ENCODE measurements at regions not wholly inside any gene's neighbourhood (a gene's known extent, or its start where the extent isn't known, plus 50 kb on each side); places are given as distances from the start of the nearest gene placed in this dataset.

DNA sequence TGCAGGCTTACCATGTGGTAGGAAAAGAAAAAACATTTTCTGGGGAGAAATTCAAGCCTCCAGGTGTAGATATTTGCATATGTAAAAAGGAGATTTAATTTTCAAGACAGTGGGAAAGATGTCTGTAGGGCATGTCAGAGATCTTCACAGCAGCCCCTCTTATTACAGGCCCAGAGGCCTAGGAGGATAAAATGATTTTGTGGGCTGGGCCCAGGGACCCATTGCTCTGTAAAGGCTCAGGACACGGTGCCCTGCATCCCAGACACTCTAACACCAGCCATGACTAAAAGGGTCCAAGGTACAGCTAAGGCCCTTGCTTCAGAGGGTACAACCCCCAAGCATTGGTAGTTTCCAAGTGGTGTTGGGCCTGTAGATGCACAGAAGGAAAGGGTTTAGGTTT lies 680.1 kb downstream of the IGSF11 start:
- intact Hi-C loops (cut with micrococcal nuclease) = no loop called here

DNA sequence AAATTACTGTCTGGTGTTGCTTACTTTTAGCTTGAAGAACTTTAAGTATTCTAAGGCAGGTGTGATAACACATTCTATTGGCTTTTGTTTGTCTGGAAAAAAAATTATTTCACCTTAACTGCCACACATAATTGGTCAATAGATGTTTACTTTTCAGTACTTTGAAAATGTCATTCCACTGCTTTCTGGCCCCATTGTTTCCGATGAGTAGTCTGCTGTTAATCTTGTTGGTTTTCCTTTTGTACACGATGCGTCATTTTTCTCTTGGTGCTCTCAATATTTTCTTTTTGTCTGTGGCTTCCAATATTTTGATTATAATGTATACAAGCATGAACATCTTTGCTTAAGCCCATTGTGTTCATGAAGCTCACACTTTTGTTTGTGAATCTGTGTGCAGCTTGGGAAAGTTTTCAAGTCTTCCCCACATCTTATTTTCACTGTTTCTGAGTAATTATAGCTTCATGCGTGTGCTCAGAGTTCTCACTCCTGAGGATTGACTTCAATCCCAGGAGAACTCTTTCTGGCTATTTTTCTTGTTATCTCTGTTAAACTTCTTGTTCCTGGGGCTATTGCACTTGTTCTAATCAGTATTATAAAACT lies 664.7 kb downstream of the IGSF11 start:
- intact Hi-C loops (cut with micrococcal nuclease) = no loop called here

DNA sequence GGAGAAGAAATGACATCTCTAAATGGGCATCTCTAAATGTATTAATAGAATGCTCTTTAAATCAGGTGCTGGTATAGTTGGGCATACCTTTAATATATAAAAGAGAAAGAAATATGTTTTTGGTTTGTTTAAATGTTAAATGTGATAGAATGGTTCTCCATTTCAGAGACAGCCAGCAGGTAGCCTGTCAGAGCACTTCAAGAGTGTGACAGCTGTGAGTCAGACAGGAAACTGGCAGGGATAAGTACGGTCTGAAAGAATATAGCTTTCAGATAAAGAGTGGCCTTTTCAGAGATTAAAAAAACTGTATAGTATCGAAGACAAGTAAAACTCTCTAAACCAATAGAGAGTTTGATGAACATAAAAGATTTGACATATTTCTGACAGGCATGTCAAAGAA lies 654.1 kb downstream of the IGSF11 start:
- intact Hi-C loops (cut with micrococcal nuclease) = no loop called here

DNA sequence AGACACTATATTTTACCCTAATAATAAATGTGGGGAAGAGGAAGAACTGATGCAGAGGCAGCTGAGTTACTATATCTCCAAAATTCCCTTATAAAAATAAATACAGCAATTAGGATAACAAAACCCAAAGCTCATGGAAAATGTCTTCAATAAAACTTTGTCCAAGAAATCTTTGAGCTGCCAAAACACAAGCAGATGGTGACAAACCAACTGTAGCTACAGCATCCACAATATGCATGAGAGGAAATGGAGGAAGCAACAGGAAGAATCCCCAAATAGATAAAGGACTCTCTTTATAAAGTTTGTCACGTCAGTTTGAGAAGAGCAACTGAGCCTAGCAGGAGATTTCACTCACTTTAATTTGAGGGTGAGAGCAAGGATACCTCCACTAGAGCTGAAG lies 638.2 kb downstream of the IGSF11 start:
- intact Hi-C loops (cut with micrococcal nuclease) = no loop called here

DNA sequence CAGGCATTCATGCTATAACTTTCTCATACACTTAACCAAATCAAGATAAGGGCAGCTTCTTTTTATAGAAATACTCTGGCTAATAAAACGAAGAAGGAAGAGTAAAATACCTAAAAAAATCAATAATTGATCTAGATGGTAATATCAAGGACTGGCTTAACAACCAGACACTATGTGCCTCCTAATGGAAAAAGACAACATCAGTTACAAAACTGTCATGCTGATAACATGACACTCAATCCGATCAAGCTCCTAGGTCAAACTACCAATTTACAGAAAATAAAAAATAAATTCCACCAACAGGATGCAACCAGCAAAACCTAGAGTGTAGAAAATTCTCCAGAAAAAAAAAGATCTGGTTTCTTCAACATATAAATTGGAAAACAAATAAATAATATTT lies 634.6 kb downstream of the IGSF11 start:
- intact Hi-C loops (cut with micrococcal nuclease) = no loop called here

DNA sequence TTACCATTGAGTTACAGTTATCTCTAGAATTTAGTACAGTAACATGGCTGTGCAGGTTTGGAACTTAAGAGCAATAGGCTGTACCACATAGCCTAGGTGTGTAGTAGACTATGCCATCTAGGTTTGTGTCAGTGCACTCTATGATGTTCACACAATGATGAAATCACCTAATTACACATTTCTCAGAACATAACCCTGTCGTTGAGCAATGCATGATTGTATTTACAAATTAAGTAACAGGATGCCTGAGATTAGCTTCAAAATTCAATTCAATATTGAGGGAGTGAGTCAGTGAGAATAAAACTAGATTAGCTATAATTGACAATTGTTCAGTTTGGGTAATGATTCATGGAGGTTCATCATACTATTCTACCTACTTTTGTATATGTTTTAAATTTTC lies 633.8 kb downstream of the IGSF11 start:
- intact Hi-C loops (cut with micrococcal nuclease) = no loop called here

DNA sequence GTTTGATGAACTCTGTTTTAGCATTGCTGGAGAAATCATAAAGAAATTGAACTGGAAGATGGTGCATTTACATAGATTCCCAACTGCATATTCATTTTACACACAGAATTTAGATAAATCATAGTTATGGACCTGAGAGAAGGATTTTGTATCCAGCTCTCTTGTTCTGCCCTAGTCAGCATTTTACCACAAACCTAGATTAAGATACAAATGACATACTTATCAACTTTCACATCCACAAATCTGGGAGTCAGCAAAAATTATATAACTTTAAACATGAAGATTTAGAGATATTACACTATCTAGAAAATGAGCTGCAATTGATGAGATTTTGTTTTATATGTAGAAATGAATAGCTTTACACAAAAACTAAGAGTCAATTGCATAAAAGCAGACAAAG lies 632.8 kb downstream of the IGSF11 start:
- intact Hi-C loops (cut with micrococcal nuclease) = no loop called here

DNA sequence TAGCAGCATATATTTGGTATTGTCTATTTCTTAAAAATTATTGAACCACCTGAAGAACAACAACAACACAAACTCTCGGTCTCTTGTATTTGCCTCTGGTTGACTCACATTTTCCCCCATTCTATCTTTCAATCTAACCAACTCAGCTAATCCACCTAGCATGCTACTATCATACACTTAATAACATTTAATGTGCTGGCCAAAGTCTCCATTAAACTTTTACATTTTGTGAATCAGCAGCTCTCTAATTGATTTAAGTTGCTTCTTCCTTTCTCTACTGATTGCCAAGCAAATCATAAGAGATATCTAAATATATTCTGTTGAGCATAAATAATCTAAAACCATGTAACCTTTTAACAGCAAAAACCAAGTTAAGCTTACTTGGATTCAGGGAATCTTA lies 631.7 kb downstream of the IGSF11 start:
- intact Hi-C loops (cut with micrococcal nuclease) = no loop called here

DNA sequence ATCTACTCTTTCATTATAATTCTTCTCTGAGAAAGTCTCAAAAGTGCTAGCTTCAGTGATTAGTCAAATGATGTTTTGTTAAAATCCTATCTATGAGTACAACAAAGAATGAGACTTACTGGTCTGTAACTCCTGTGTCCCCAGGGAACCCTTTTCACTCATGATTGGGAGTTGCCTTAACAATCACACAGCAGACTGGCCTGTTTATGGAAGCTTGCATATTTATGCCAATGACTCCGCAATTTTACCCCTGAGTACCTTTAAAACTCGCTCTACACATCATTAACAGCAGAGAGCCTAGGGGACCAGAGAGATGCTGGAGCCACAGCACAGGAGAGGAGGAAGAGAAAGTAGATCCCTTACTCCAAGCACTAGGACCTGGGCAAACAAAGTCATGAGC lies 628.1 kb downstream of the IGSF11 start:
- intact Hi-C loops (cut with micrococcal nuclease) = no loop called here

DNA sequence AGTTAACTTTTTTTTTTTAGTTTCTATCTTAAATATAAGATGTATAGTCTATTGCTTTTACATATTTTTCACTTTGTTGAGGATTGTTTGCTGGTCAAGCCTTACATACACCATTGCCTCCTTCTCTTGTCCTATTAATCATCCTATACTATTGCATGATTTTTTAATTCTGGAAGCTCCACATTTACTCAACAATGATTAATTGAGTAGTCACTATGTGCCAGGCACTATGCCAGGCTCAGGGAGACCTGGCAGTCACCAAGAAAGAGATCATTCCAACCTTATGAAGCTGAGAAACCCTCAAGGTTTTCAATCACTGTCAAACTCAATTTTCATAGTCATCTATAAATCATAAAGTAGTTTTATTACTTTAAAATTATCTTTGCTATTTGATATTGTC lies 626.2 kb downstream of the IGSF11 start:
- intact Hi-C loops (cut with micrococcal nuclease) = no loop called here

DNA sequence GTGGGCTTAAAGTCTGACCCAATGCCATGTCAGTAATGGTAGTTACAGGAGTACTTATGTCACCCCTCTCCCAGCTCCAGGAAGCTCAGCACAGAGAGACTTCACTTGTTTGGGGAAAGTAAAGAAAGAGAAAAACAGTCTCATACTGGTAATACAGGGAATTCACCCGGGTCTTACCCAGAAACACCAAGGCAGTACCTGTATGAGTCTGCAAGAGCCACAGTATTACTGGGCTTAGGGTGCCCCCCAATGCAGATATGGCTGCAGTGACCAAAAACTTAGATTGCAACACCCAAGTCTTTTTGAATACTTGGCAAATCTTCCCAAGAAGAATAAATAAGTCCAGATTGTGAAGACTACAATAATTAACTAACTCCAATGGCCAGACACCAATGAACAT lies 622.1 kb downstream of the IGSF11 start:
- intact Hi-C loops (cut with micrococcal nuclease) = no loop called here

DNA sequence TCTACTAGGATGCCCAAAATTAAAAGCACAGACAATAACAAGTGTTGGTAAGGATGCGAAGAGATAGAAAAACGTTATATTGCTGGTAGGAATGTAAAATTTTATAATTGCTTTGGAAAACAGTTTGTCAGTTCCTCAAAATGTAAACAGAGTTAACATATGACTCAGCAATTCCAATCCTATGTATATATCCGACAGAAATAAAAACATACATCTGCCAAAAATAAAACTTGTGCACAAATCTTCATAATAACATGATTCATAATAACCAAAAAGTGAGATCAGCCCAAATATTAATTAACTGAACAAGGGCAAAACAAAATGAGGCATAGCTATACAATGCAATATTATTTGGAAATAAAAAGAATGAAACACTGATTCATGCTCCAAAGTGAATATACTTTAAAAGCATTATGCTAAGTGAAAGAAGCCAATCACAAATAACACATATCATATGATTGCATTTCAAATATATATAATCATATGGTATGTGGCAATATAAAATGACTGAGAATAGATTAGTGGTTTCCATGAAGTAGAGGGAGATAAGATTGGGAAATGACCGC lies 609.3 kb downstream of the IGSF11 start:
- intact Hi-C loops (cut with micrococcal nuclease) = no loop called here

DNA sequence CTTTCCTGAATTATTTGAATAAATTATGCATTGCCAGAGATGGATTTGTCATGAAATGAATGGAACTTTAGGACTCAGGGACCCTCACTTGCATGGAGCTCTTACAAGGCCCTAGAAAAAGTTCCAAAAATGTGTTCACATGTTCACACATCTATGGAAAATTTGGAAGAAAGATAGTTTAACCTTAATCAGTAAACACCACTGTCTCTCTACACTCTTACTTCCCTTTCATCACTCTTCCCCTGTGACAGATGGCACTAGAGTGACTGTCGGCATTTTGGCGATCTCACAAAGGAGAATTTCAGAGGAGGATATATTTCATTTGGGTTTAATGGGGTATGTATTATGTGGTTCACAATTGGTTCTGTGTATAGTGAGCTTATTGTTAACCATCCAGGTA lies 600.8 kb downstream of the IGSF11 start:
- intact Hi-C loops (cut with micrococcal nuclease) = no loop called here

DNA sequence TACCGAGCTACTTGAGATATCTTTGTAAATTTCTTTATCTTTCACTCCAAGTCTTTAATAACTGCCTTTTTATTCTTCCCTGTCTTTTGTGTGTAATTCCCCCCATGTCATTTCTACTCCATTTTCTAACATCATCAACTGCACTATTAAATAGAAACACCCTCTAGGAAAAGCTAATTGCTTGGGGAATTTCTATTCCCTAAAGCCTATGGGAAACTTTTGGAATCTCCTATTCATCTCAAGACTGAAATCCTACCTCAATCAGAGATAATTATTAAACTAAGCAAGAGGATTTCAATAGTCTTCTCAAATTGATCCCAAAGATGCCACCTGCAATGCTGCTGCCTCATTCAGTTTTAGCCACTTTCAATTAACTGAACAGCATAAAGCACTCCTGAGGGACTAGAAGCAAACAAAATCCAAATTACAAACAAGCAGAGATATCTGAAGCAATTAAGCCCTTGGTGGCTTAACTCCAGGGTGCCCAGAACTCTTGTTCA lies 598.7 kb downstream of the IGSF11 start:
- intact Hi-C loops (cut with micrococcal nuclease) = no loop called here

DNA sequence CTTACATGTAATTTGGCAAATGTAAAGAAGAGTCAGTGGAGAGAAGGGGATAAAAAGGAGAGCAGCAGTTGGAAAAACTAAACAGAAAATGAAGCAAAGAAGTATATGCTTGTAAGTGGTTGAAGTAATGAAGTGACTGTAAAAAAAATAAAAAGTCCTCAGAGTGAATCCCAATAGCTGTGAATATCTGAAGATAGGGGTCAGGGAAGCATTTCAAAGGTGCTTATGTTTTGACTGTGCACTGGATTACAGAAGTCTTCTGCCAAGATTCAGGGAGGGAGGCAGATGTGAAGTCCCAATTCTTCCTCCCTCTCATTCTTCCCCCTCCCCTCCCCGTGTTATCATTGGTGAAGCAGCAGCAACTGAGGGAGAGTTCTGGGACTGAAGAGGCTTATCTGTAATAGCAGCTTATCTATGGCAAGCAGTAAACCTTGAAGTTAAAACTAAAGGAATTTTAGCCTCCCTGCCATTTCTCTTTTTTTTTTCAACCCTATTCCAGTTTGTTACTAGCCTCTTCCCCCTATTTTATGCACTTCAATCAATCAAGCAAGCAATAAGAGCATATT lies 597.9 kb downstream of the IGSF11 start:
- intact Hi-C loops (cut with micrococcal nuclease) = no loop called here

DNA sequence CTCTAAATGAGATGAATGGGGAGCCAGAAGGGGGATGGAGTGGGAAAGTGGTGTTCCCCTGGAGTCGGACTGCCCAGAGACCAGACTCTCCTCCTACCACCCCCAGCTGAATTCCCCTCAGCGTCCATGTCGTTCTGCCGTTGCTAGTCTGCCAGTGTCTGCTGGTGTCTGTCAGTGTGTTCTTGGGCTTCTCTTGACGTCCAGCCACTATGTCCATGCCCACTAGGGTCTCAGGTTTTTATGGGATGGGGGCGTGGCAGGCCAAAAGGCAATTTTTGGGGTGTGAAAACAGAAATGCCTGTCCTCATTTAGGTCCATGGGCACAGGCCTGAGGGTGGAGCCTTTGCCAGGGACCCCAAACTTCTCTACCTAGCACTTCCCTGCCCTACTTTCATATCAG lies 589.6 kb downstream of the IGSF11 start:
- intact Hi-C loops (cut with micrococcal nuclease) = no loop called here

DNA sequence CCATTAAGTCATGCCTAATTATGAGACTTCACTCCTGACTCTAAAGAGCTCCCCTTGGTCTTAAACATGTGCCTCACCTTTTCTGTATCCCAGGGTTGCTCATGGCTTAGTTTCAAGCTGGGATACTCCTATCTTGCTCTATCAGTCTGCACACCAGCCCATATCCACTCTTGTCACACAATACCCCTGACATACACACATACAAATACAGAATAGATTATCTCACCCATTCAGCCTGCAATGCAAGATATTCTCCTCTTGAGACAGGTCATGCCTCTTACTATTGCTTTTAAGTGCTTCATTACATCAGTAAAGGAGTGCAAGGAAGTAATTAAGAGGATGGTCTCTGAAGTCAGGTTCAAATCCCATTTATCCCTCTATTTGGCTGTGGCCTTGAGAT lies 587.3 kb downstream of the IGSF11 start:
- intact Hi-C loops (cut with micrococcal nuclease) = no loop called here

DNA sequence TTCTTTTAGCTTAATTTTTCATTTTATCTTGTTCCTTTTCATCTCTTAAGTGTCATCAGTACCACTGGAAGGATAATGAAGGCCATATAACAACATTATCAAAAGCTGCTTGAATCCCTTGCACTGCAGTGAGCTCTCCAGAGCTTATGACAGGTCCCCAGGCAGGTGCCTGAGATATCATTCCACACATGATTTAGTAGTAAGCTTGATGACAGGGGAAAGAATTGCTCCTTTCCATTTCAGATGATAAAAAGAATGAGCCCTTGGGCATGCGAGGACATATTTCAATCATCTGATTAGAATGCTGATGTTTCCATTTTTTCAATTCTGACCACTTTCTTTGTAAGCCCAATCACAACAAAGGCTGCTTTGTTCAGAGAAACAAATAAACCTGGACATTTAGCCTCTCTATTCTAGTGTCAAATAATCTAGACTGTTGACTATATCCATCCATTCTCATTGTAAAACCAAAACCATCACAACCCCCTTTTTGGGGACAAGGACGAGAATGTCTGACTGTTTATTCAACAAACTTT lies 567.8 kb downstream of the IGSF11 start:
- intact Hi-C loops (cut with micrococcal nuclease) = no loop called here

DNA sequence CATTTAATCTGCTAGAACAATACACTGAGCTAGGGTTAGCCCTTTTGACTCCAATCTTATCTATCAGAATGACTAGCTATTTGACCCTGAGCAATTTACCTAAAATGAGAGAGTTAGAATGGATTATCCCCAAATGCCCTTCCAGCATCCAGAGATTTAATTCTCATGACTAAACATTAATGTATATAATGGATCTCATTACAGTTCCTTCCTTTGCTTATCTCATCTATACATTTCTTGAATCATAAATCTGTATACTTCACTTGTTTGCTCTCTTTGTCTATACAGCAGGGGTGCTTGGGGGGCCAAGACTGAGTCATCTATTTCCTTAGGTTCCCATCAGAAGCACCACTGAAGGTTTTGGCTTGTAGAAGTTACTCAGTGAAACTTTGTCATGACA lies 565.8 kb downstream of the IGSF11 start:
- intact Hi-C loops (cut with micrococcal nuclease) = no loop called here

DNA sequence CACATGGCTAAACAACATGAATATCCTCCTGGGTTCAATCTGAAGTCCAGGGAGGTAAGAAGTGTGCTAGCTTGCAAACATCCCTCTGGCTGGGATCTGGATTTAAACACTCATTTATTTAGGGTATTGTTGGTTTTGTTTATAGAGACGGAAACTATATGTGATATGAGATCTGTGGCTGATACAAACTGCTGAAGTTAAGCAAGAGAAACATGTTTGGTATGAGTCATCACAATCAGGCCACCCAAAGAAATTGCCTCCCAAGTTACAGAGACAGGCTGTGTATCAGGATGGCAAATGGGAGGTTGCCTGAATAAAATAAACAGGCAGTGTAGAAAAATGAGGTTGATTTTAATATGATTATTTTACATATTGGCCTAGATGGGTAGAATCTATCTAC lies 562.1 kb downstream of the IGSF11 start:
- intact Hi-C loops (cut with micrococcal nuclease) = no loop called here

DNA sequence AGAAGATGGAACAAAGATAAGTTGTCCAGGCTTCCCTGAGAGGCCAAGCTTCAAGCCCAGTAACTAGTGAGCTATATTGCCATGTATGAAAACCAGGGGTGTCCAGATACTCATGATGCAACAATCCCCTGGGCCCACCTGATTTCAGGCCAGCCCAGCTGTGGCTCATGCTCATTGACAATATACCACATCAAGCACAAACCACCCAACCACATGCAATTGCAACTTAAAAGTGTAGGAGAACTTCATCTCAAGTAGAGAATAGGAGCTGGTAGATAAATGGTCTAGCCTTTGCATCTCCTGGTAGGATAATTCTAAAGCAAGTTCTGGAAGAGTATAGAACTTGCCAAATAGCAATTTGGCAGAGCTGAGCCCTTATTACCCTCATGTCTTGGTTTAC lies 561.3 kb downstream of the IGSF11 start:
- intact Hi-C loops (cut with micrococcal nuclease) = no loop called here

DNA sequence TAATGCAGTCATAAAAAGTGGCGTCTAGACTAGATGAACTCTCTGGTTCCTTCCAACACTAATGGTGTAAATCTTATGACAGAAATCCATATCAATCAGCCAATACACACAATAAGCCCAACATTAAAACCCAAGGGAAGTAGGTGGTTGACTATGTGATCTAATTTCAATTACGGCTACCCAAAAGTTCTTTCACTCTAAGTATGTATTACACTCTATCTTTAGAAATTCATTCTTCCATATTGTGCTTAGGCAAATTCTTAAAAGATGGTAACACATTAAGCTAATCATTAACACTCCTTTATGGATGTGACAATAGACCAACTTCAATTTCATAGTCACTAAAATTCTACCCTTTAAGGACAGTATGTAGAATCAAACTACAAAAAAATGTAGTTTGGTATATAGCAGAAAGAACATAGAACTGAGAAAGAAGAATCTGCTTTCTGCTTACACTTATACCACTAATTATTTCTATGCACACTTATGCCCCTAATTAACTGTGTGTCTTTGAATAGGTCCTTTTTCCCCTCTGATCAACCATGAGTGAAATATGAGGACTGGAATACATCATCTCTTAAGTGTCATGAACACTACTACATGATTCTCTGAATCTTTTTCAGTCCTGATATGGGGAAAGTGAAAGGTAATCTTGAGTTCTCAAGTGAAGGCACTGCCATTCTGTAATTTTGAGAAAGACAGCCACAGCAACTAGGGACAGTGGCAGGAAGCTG lies 557.6 kb downstream of the IGSF11 start:
- intact Hi-C loops (cut with micrococcal nuclease) = no loop called here

Measured in T-helper 1 cell treated with Interleukin-12 subunit alpha and Interleukin-12 subunit beta and Interleukin-4 antibody, amounts not matched to agents 30 ng/mL and 1 ng/mL, for 36 hours (primary cell).